Memory B cell (primary cell): ENCODE measurements at regions not wholly inside any gene's neighbourhood (a gene's known extent, or its start where the extent isn't known, plus 50 kb on each side); places are given as distances from the start of the nearest gene placed in this dataset.

ENCODE experiments used
- ATAC-seq: fragments of 150-1000 bp; cut with Tn5 transposase; 2 replicates; pipeline ENCODE4 v1.10.0; 2021; ENCODE audit warnings: low read depth, mild to moderate bottlenecking, moderate library complexity
- DNase-seq, 2 donors: peaks; one replicate each; pipeline ENCODE4 v3.0.0; 2022; ENCODE audit warnings: low spot score in 2 of 2
- H3K27ac Mint-ChIP-seq: one replicate; pipeline ENCODE4 v1.8.0; 2022; ENCODE audit warnings: mild to moderate bottlenecking, moderate library complexity, mixed read lengths
- H3K27me3 Mint-ChIP-seq: one replicate; pipeline ENCODE4 v1.8.0; 2022; ENCODE audit warnings: mixed read lengths
- H3K36me3 Mint-ChIP-seq: one replicate; pipeline ENCODE4 v1.8.0; 2022; ENCODE audit warnings: mild to moderate bottlenecking, mixed read lengths
- H3K4me1 Mint-ChIP-seq: one replicate; pipeline ENCODE4 v1.8.0; 2022; ENCODE audit warnings: mixed read lengths
- H3K4me3 Mint-ChIP-seq: one replicate; pipeline ENCODE4 v1.8.0; 2022; ENCODE audit warnings: mild to moderate bottlenecking, moderate library complexity, mixed read lengths
- H3K9me3 Mint-ChIP-seq: one replicate; pipeline ENCODE4 v1.8.0; 2022; ENCODE audit warnings: mixed read lengths

DNA sequence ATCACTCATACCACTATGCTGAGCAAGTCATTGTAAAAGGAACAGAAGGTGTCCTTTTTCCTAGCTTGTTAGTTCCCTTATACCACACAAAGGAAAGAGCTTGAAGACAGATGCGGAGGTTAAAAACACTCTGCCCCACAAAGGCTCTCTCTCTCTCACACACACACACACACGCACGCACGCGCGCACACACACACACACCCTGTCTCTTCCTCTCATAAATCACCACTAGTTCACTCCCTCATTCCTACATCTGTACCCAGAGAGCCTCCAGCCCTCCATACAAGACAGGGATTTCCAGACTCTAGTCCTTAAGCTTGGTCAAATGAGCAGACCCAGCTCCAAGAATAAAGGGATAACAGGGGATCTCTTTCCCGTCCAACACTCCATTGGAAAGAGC lies 120.1 kb upstream of the THBS1 start:
- H3K27ac Mint-ChIP-seq, result no peak overlapping the region

DNA sequence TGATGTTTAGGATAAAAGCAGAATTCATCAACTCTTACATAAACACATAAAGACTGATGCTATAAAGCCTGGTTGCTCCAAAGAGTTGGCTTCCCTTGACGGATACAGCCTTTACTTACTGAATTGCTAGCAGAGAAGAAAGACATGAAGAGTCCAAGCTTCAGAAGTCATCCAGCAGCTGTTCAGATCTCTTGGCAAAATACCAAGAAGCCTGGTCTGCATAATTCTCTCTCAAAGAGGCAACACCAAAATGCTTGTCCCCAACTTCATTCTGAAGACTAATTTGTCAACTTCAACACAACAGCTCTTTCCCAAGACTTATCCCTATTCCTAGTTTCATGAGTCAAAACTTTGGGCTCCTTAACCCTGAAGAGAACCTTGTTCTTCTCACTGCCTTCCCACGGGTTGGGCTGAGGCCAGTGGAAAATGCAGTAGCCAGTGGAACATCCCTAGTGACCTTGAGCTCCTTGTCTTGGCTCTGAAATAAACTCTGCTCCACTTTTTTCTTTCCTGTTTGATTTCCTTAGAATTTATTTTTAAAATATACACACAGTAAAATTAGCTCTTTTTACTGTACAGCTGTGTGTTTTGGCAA lies 119.2 kb upstream of the THBS1 start:
- DNase-seq (no peak), ATAC-seq (no peak)
- Mint-ChIP-seq H3K4me3 (no peak overlapping the region), H3K27ac (no peak overlapping the region), H3K36me3 (no peaks in the 10 kb centered on the region), H3K4me1 (no peaks in the 10 kb centered on the region), H3K27me3 (peaks cover 2% of the 10 kb centered on the region), H3K9me3 (no peaks in the 10 kb centered on the region)

More for the DNA sequence above, 120.1 kb upstream of the THBS1 start:
- H3K4me1 Mint-ChIP-seq, result no peaks in the 10 kb centered on the region
- ATAC-seq (no peak), DNase-seq (no peak)
- H3K9me3 Mint-ChIP-seq, result no peaks in the 10 kb centered on the region
- H3K36me3 Mint-ChIP-seq, result no peaks in the 10 kb centered on the region
- H3K27me3 Mint-ChIP-seq, result peaks cover 2% of the 10 kb centered on the region
- no peak overlapping the region for H3K4me3 Mint-ChIP-seq

DNA sequence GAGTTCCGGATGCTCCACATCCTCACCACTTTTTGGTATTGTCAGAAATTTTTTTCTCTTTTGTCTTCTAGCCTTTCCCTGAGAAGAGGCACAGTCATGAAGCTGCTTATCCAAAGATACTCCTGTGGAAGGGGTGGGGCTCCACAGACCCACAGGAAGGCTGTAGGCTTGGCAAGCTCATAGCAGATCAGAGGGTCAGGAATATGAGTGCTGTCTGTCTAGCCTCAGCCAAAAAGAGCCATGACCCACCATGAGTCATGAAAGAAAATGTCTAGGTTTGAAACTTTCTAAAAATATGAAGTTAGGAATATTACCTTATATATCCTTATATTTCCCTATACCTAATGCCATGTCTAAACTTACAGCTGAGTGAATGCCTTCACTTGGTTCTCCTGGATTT lies 118.2 kb upstream of the THBS1 start:
- no peaks in the 10 kb centered on the region for H3K36me3 Mint-ChIP-seq
- ATAC-seq (no peak), DNase-seq (no peak)
- H3K27ac Mint-ChIP-seq, result no peak overlapping the region
- peaks cover 2% of the 10 kb centered on the region for H3K27me3 Mint-ChIP-seq
- no peaks in the 10 kb centered on the region for H3K4me1 Mint-ChIP-seq
- H3K4me3 Mint-ChIP-seq, result no peak overlapping the region
- no peaks in the 10 kb centered on the region for H3K9me3 Mint-ChIP-seq

DNA sequence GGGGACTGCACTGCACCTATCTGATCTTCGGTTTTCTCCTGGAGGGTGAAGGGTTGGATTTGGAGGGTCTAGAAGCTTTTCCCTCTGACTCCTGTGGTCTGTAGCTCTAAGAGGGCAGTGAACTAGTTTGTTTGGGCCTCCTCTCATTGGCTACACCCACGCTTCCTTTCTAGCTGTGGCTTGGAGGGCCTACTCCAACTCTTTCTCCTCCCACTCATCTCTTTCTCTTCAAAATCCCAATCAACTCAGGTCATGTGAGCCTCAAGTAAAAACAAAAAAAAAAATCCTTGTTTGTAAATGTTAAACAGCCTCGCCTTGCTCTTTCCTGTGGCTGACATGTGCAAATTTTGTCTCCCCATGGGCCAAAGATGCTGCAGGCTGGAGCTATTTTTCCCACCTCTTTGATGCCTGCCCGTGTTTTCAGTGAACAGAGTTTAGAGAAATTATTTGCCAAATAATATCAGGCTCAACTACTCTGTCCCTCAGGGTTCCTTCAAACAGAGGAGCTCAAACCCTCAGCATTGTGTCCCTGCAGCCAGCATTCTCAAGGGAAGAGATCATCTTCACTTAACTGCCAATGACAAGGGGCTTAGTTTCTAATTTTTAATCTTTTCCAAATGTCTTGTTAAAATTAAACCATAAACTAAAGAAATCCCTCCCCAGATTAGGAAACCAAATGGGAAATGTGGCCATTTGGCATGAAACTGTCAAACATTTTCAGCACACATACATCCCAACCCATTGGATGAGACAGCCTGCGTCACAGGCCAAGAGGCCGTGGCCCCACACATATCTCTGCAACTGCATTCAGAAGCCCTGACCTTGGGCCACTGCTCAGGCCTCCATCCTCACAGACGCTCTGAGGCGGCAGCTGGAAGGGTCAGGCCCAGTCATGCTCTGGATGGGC lies 114.8 kb upstream of the THBS1 start:
- DNase-seq, result no peak
- Mint-ChIP-seq H3K4me1 (no peaks in the 10 kb centered on the region), H3K36me3 (no peaks in the 10 kb centered on the region), H3K9me3 (peaks cover 1% of the 10 kb centered on the region), H3K4me3 (no peak overlapping the region), H3K27ac (no peak overlapping the region), H3K27me3 (peaks cover 11% of the 10 kb centered on the region)
- no peak for ATAC-seq

DNA sequence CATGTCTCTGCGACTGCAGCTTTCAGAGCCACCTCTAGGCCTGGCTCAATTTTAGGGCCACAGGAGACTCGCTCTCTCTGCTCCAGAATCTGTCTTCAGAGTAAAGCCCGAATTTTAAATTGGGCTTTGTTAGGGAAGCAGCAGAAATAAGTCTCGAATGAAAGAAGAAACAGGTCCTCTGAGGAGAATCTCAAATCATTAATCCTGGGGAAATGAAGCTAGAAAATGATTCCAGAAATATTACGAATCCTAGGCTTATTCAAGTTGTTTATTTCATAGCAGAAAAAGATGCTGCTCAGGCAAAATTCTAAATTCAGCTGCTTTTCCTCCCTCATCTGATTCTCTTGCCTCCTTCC lies 114.2 kb upstream of the THBS1 start:
- H3K27me3 Mint-ChIP-seq, result peaks cover 11% of the 10 kb centered on the region
- no peaks in the 10 kb centered on the region for H3K4me1 Mint-ChIP-seq

DNA sequence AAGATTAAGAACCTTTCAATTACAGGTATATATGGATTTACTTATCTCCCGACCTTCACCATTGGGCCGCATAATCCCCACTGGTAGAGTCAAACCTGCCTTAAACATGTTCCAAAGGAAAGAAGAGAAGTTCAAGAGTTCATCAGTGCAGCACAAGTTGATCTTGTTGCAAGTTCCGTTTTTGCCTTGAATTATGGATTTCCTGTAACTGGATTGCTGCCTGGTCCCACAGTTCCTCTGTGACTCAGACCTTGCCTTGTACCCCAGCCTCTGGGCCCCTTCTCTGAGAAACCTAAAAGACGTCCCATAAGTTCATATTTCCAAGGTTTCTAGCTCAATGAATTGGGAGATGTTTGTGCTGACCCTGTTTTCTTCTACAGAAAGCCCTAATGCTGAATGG lies 112.5 kb upstream of the THBS1 start:
- no peaks in the 10 kb centered on the region for H3K36me3 Mint-ChIP-seq
- H3K27ac Mint-ChIP-seq, result no peak overlapping the region

More for the DNA sequence above, 114.2 kb upstream of the THBS1 start:
- Mint-ChIP-seq H3K36me3 (no peaks in the 10 kb centered on the region), H3K9me3 (peaks cover 1% of the 10 kb centered on the region), H3K27ac (no peak overlapping the region), H3K4me3 (no peak overlapping the region)
- DNase-seq (no peak), ATAC-seq (no peak)

DNA sequence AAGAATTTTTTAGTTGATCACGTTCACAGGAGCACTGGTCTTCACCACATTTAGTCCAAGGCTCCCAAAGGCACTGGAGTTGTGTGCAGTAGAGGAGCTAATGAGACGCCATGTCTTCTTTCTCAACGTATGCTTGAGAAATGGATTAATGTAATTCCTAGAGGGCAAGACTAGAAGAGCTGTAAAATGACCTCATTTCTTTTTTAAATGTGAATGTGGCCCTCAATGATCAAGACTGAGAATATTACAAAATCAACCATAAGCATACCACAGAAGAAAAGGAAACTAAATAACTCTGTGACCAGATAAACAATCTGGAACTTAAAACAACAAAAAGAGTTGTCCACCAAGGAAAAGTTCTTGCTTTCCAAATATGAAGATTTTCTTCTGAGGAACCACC lies 112.1 kb upstream of the THBS1 start:
- H3K36me3 Mint-ChIP-seq, result no peaks in the 10 kb centered on the region
- H3K4me3 Mint-ChIP-seq, result no peak overlapping the region
- H3K9me3 Mint-ChIP-seq, result peaks cover 1% of the 10 kb centered on the region
- no peaks in the 10 kb centered on the region for H3K4me1 Mint-ChIP-seq
- no peak for ATAC-seq
- peaks cover 12% of the 10 kb centered on the region for H3K27me3 Mint-ChIP-seq
- no peak for DNase-seq
- no peak overlapping the region for H3K27ac Mint-ChIP-seq

More for the DNA sequence above, 112.5 kb upstream of the THBS1 start:
- no peak overlapping the region for H3K4me3 Mint-ChIP-seq
- peaks cover 1% of the 10 kb centered on the region for H3K9me3 Mint-ChIP-seq
- DNase-seq, result no peak
- peaks cover 12% of the 10 kb centered on the region for H3K27me3 Mint-ChIP-seq
- no peak for ATAC-seq
- H3K4me1 Mint-ChIP-seq, result no peaks in the 10 kb centered on the region

DNA sequence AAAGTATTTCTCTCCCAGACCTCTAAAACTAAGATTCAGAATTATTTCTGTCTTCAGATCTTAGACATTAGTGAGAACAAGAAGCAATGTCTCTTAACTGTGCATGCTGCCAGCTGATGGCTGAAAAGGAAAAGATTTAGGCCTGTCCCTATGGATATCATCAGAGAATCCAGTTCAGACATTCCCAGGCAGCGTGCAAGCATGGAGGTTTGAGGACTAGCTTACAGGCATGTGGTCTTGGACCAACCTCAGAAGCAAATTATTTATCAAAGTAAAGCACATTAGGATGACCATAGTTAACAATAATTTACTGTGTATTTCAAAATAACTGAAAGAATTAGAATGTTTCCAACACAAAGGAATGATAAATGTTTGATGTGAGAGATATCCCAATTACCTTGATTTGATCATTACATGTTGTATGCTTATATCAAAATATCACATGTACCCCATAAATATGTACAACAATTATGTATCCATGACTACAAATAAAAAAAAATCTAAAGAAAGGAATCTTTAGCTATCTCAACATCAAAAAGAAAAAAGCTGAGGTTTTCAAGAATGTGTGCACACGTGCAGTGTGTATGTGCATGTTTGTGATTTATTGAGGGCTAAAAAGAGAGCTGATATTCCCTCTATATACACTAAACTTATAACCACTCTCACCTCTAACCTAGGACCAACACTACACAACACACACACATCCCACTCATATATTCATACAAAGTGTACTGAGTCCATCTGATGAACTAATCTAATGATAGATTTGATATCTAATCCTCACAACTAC lies 108.9 kb upstream of the THBS1 start:
- H3K27ac Mint-ChIP-seq, result no peak overlapping the region
- ATAC-seq (no peak), DNase-seq (no peak)
- H3K4me3 Mint-ChIP-seq, result no peak overlapping the region
- H3K36me3 Mint-ChIP-seq, result no peaks in the 10 kb centered on the region
- H3K9me3 Mint-ChIP-seq, result peaks cover 1% of the 10 kb centered on the region
- no peaks in the 10 kb centered on the region for H3K4me1 Mint-ChIP-seq
- peaks cover 12% of the 10 kb centered on the region for H3K27me3 Mint-ChIP-seq

DNA sequence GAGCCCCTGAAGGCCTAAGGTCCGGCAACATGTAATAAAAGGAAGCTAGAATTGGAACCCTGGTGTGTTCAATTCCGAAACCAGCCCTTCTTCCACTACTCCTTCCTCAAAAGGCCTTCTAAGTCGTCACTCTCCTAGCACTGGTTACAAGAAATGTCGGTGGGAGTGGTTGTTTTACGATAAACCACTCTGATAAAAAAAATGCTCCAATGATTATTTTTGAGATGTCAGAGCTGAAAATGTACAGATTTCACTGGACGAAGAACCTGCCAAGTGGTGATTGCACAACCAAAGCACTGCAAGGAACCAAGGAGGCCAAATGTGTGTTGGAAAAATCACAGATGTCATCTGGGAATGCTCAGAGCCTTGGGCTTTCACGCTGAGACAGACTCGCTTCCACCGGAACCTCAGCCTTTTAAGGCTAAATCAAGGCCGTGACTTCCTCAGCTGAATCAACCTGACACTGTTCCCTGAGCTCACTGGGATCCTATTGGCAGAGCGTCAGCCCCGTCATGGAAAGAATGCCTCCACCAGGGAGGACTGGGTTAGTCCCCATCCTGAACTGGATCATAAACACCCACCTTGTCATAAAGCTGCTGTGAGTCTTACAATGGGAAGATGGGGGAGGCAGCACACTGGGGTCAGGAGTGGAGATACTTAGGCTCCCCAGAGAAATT lies 108.1 kb upstream of the THBS1 start:
- Mint-ChIP-seq H3K27ac (no peak overlapping the region), H3K4me3 (no peak overlapping the region), H3K4me1 (no peaks in the 10 kb centered on the region), H3K9me3 (peaks cover 1% of the 10 kb centered on the region), H3K36me3 (no peaks in the 10 kb centered on the region), H3K27me3 (peaks cover 12% of the 10 kb centered on the region)
- DNase-seq (no peak), ATAC-seq (no peak)

DNA sequence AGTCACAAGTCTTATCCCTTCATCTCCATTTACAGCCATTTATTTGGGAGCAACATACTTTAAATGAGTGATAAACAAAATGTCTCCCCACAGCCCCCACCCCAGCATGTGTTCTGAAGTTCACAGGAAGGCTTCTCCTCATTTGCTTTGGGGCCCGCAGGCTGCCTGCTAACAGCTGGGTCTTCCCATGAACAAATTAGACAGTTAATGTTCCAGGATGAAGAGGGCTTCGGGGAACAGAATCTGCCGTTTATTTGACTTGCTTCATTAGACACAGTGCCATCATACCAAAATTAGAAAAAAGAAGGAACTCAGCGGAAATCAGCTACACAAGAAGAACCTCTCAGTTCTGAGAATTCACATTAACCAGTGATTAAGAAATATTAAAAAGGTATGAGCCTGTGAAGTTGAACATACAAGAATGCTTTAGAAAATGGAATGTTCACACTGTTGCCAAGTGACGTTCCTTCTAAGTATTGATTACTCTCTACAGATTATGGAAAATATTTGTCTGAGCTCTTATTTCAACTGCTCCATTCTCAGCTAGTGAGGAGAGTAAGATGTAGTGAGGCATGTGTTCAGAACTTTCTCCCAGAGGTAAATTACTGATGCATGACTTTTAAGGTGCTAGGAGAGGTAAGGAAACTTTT lies 107.5 kb upstream of the THBS1 start:
- Mint-ChIP-seq H3K4me1 (peaks cover 1% of the 10 kb centered on the region), H3K27me3 (peaks cover 12% of the 10 kb centered on the region), H3K4me3 (no peak overlapping the region), H3K36me3 (no peaks in the 10 kb centered on the region), H3K9me3 (peaks cover 1% of the 10 kb centered on the region), H3K27ac (no peak overlapping the region)
- ATAC-seq (no peak), DNase-seq (no peak)

DNA sequence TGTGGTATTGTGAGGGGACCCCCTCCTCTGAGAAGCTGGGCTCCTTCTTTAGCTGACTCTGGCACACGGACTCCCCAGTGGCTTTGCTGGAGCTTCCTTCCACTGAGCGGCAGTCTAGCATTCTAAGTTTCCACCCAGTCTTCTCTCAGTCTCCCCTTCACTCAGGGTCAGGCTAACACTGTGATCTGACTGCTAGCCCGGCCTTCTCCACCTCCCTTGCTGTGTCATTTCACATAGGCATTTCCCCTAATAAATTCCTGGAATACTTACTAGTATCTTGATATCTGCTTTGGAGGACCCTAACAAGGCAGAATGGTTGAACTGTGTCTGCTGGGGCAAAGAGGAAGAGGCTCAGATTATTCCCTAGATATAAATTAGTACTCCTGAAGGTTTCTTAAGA lies 106.2 kb upstream of the THBS1 start:
- DNase-seq (no peak), ATAC-seq (no peak)
- Mint-ChIP-seq H3K9me3 (peaks cover 1% of the 10 kb centered on the region), H3K27me3 (peaks cover 12% of the 10 kb centered on the region), H3K36me3 (no peaks in the 10 kb centered on the region), H3K4me3 (no peak overlapping the region), H3K4me1 (peaks cover 3% of the 10 kb centered on the region), H3K27ac (no peak overlapping the region)

DNA sequence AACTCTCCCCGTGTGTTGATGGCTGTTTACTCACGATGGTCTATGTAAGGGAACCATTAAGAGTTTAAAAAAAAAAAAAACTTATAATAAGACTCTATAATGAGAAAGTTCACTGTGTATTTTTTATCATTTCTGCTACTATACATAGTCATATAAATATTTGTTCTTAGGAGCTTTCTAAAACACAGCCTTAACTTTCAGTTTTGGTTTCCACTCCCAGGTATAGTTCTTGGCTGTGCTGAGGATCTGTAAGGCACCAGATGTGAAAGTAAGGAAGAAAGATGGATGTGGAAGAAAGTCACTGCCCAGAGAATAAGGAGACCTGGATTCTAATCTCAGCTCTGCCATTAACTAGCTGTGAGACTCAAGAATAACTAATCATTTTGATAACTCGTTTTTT lies 101.9 kb upstream of the THBS1 start:
- Mint-ChIP-seq H3K27ac (no peak overlapping the region), H3K4me1 (peaks cover 3% of the 10 kb centered on the region), H3K27me3 (peaks cover 2% of the 10 kb centered on the region), H3K4me3 (no peak overlapping the region), H3K9me3 (peaks cover 2% of the 10 kb centered on the region), H3K36me3 (no peaks in the 10 kb centered on the region)
- DNase-seq (no peak), ATAC-seq (no peak)

DNA sequence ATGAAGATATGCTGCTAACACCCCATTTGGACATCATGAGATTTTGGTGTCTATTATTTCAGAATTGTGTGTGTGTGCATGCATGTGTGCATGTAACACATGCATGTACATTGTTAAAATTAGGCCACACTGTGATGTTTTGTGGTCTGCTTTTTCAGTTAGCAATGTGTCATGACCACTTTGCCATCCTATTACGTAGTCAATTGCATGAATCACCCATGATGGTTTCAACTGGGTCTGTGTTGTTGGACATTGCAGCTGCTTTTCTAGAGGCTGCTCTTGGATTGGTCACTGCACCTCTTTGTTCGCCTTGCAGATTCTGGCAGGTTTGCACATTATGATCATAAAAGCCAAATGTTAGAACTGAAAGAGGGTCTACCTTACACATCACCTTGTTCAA lies 101.0 kb upstream of the THBS1 start:
- ATAC-seq, result no peak
- H3K36me3 Mint-ChIP-seq, result no peaks in the 10 kb centered on the region
- DNase-seq, result no peak
- H3K4me3 Mint-ChIP-seq, result no peak overlapping the region
- peaks cover 3% of the 10 kb centered on the region for H3K4me1 Mint-ChIP-seq
- H3K9me3 Mint-ChIP-seq, result peaks cover 2% of the 10 kb centered on the region
- peaks cover 2% of the 10 kb centered on the region for H3K27me3 Mint-ChIP-seq
- no peak overlapping the region for H3K27ac Mint-ChIP-seq
